HG03521 (cell line): ENCODE measurements at regions not wholly inside any gene's neighbourhood (a gene's known extent, or its start where the extent isn't known, plus 50 kb on each side); places are given as distances from the start of the nearest gene placed in this dataset.
"Not testable (repeated sequence)": the region's sequence is repeated elsewhere in the genome, so short reads cannot be mapped to it uniquely, and the experiment has no call there.

Experiments used
- ATAC-seq: cut with Tn5 transposase; IDR thresholded peaks from one replicate; pipeline ENCODE4 v1.9.1; 2021; ENCODE audit warnings: mild to moderate bottlenecking, moderate library complexity; ENCODE audit not compliant: unreplicated experiment

DNA sequence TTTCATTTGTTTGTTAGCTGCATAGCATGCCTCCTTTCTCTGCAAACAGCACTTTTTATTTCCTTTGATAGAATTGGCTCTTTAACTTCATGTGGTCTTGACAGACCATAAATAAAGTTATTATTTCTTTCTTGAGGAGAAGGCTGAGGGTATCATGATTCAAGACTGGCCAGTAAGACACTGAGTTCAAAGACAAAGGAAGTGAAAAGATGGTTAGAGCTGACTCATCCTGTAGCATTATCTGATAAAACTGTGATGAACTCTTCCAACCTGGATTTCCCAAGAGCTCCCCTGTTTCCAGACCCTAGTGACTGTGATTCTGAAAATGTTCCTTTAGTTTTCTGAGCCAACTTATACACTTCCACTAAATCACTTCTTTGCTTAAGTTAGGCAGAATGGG lies 179.3 kb upstream of the FAT3 start:
- no peak for ATAC-seq

DNA sequence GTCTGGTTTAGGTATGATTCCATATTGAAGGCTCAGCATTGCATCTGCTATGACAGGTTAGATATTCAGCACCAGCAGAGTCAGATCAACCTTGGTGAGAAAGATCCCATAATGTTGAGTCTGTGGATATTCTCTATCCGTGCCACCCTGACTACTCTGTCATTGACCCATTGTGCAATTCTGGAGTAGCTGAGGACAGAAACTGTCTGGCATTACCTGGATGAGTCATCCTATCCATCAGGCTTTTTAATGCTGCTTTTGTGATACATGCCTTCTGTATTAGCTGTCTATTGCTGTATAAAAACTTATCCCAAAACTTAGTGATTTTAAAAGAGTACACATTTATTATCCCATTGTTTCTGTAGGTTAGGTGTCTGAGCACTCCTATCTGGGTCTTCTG lies 189.1 kb upstream of the FAT3 start:
- no peak for ATAC-seq

DNA sequence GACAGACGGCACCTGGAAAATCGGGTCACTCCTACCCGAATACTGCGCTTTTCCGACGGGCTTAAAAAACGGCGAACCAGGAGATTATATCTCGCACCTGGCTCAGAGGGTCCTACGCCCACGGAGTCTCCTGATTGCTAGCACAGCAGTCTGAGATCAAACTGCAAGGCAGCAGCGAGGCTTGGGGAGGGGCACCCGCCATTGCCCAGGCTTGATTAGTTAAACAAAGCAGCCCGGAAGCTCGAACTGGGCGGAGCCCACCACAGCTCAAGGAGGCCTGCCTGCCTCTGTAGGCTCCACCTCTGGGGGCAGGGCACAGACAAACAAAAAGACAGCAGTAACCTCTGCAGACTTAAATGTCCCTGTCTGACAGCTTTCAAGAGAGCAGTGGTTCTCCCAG lies 197.5 kb upstream of the FAT3 start:
- ATAC-seq = not testable (repeated sequence)

DNA sequence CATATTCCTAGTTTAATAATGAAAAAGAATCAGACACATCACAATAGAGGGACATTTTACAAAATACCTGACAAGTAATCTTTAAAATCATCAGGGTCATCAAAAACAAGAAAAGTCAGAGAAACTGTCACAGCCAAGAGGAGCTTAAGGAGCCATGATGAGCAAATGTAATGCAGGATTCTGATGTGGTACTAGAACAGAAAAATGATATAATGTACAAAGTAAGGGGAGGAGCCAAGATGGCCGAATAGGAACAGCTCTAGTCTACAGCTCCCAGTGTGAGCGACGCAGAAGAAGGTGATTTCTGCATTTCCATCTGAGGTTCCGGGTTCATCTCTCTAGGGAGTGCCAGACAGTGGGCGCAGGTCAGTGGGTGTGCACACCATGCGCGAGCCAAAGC lies 198.0 kb upstream of the FAT3 start:
- ATAC-seq = no peak

DNA sequence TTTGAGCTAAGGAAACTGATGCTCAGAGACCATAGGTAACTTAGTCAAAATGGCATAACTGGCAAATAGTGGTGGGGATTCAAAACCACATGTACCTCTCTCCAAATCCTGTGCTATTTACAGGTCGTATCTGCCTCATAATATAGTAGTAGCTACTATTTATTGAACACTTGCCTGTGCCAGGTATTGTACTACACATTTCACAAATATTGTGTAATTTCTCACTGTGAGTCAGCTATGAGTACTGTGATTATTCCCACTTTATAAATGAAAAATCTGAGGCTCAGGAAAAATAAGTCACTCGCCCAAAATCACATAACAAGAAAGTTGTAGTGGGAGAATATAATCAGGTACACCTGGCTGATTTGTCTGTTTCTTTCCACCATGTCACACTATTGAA lies 199.8 kb upstream of the FAT3 start:
- no peak for ATAC-seq

DNA sequence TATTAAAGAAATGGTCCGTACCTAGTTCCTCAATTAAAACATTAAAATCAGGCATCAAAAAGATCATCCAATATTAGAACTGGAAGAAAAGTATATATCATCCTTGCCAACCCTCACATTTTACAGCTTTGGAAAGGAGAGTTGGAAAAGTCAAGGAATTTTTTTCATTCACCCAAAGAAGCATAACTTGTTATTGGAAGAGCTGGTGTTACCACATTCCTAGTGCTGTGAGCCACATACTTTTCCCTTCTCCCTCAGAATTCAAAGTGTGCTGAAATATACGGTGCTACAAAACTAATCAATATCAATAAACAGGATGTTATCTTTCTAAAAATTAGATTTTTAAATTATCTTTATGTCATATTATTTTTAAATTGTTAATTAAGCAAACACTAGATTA lies 202.1 kb upstream of the FAT3 start:
- ATAC-seq = no peak

DNA sequence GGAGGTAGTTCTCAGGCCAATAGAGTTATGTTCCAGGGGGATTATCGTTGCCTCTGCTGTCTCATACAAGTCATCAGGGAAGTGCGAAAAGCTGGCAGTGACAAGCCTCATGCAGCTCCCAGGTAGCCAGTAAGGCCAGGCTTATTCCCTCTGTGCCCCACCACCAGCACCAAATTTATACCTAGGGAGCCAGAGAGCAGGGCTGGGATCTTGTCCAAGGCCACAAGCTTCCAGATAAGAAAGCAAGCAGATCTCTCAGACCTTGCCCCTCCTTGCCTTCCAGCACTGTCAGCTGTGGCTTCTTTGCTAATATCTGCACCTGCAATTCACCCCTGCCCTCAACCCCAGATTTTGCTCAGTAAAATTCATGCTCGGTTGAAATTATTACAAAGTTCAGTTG lies 206.3 kb upstream of the FAT3 start:
- ATAC-seq = no peak

DNA sequence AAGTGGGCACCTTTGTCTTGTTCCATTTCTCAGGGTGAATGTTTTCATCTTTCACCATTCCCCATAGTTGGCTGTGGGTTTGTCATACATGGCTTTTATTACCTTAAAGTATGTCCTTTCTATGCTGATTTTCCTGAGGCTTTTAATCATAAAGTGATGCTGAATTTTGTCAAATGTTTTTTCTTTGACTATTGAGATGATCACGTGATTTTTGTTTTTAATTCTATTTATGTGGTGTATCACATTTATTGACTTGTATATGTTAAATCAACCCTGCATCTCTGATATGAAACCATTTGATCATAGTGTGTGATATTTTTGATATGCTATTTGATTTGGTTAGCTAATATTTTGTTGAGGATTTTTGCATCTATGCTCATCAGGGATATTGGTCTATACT lies 216.4 kb upstream of the FAT3 start:
- ATAC-seq = no peak

DNA sequence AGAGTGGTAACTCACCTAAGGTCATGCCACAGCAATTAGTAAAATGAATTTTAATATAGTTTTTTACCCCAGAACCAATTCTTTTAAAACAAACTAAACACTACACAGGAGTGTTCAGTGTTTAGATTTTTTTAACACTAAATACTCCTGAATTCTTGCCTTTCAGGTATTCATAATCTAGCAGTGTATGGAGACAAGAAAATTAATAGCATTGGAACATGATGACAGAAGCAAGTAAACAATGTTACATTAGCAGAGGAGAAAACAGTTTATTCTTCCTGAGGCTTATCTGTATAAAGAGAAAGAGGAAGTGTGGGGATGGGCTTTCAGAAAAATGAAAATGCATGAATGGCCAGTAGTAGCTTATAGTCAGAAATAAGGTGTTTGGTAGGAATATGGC lies 222.1 kb upstream of the FAT3 start:
- ATAC-seq = no peak

DNA sequence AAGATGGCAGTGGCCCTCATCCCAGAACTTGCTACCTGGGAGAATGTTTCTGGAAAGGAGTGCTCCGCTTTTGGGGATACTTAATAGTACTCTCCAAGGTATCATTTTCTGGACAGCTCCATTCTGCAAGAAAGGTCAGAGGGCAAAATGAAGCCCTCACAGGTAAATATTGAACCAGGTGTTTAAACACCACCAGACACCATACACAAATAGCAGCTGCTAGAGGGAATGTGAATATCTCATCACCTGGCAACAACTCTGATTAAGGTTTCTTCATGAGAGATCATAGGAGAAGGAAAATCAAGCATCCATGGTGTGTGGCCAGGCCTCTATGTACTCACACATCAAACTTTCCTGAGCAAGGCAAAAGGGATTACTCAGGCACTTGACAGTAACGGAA lies 226.1 kb upstream of the FAT3 start:
- no peak for ATAC-seq

DNA sequence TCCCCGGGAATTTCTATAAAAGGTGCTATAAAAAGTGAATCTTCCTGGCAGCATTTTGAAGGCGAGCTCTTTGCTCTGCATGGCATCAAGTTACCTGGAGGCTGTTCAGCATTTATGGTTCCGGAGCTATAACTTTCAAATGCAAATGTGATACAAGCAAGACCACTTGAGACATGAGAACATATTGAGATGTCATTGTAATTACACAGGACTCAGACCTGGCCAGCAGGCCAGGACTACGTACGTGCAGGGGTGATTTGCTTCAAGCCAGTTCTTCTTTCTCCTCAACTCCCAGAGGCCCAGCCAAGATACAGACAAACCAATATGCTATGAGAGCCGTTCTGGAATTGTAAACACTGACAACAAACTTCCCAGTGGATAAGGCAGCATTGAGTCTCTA lies 227.4 kb upstream of the FAT3 start:
- ATAC-seq = no peak

DNA sequence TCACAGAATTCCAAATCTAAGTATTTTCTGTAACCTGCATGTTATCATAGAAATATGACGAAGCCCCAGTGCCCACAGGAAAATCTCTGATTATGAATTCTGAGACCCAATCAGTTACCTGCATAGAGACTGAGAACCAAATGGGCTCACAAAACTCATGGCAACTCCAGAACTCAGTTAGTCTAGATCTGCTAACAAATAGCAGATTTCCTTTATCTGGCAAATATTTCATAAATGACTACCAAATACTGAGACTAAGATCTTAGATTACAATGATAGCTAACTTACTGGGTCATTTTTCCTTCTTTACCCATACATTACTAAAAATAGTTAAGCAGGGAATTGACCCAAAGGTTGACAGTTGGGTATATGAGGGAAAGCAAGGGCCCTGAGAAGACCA lies 228.1 kb upstream of the FAT3 start:
- no peak for ATAC-seq

DNA sequence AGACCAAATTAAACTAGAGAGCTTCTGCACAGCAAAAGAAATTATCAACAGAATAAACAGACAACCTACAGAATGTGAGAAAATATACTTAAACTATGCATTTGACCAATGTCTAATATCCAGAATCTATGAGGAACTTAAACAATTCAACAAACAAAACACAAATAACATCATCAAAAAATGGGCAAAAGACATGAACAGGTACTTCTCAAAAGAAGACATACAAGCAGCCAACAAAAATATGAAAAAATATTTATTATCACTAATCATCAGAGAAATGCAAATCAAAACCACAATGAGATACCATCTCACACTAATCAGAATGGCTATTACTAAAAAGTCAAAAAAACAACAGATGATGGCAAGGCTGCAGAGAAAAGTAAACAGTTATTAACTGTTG lies 236.2 kb upstream of the FAT3 start:
- ATAC-seq = not testable (repeated sequence)

DNA sequence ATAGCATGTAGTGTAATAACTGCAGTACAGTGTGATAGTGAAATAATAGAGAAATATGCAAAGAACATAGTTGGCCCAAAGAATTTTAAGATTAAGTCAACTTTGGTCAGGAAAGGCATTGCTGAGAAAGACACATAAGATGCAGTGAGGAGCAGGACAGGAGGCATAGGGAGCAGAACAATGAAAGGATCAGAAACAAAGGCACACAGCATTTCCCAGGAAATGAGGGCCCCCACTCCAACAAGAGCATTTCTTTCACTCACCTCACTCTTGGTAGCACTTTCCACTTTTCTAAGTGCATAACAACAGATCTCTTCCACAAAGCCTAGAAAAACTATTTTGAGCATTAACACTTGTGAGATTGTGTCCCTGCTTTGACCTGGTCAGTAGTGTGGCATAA lies 238.4 kb upstream of the FAT3 start:
- no peak for ATAC-seq

DNA sequence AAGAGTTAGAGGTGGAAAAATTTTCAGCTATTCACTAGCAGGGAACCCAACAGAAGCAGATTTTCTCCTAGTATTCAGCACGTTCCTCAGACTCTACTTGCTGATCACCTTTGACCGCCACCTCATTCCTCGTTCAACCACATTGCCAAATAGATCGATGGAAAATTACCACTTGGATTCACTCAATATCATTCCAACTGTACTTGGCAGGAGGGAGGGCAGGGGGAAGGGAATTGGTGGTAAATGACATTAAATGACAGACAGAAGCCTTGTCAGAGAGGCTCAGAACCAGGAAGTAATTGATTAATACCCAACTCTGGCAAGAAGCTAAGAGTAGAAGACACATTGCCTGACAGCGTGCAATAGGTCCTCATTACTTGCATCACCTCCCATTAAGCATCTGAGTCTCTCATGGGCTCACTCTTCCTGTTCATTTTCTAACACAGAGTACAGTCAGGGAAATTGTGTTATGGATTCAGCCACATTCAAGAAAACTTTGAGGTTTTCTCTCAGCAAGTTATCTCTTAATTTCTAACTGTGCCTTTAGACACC lies 240.5 kb upstream of the FAT3 start:
- ATAC-seq = no peak

DNA sequence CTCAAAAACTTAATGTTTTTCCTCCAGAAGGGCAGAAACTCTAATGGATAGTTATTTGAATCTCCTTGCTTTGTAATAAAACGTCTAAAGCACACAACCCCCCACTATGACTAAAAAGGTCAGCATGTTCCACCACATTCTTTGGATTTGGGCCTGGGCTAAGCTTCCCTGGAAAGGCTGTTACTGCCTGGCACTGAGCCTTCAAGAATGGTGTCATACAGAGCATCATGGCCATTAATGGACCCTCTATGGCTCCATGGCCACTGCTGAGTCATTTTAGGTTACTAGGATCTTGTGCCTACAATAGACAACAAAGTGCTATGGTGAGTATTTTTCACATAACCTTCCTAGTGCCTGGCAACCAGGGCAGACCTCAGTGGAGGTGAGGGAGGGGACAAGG lies 242.6 kb upstream of the FAT3 start:
- ATAC-seq = no peak

DNA sequence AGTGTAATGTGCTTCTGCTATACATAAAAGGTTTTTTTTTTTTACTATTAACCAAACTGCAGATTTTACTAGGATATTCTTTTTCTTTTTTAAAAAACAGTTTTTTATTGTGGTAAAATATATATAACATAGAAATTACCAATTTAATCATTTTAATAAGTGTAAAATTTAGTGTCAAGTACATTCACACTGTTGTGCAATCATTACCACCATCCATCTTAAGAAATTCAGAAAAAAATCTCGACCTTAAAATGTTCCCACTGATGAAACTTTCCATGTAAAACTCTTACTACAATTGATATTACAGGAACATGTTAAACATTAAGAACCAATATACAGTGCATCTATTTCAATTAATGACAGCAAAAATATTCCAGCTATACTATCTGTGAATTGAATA lies 244.8 kb upstream of the FAT3 start:
- no peak for ATAC-seq

DNA sequence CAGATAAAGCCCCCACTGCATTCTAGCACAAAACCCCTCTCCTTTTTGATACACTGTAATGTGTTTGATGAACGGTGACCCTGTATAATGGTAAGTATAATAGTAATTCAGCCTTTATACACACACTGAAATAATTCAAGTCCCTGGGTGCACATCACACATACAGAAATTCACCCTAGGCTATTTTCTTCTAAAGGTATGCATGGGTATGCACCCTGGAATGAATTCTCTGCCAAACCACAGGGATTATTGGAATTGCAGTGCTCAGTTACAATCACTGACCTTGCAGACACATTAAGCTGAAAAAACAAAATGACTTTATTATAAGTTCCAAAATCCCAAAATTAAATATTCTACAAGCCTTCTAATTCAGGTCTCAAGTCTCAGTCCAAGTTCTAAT lies 245.9 kb upstream of the FAT3 start:
- ATAC-seq = no peak

DNA sequence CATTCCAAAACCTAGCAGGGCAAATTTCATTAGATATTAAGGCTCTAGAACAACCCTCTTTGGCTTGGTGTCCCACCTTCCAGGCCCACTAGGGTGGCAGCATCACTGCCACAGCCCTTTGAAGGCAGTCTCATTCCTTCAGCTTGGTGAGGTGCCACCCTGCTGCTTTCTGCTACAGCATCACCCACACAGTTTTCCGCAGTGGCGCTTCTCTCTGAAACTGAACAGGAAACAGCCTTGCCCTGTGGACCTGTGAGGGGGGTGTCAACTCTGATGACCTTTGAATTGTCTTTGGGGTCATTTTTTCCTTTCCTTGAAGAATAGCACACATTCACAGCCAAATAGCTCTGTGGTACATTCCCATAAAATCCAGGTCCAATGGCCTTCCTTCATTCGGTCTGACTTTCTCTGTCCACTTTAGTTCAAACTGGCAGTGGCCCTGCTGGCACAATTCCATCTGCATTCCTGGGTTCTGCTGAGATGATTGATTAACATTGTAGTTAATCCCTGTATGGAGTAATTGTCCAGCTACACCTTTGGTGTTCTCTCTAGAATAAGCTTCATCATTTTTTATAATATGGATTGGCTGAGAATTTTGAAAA lies 251.9 kb upstream of the FAT3 start:
- ATAC-seq = no peak

DNA sequence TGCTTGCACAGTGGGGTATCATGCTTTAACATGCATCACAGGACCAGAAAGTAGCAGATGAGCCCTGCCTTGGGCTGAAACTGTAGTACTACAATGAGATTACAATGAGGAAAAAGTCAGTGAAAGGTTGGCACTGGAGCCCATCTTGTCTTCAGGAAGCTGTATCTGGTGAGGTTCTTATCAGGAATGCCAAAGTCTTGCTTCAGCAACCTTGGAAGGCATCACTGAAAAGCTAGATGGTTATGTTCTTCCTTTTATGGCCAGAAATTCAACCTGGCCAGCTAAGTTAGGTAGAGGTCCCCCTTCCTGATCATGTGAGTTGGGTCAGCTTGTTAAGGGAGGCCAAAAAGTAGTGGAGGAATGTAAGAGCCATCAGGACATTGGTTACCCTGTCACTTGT lies 254.0 kb upstream of the FAT3 start:
- no peak for ATAC-seq

DNA sequence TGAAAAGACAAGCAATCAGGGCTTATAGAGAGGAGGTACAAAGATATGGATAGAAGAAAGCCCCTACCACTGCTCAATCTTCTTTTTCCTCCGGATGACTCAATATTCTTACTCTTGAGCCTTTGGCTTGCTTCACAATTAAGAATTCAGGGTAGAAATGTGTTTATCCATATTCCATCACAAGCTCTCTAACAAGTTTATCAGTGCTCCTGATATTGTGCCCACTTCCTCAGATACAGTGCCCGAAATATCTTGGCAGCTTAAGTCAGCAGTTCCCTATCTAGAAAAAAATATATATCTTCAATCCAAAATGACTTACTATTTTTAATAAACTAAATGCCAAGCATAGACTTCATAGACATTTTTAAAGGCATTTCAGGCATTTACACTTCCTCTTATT lies 255.1 kb upstream of the FAT3 start:
- ATAC-seq = no peak

DNA sequence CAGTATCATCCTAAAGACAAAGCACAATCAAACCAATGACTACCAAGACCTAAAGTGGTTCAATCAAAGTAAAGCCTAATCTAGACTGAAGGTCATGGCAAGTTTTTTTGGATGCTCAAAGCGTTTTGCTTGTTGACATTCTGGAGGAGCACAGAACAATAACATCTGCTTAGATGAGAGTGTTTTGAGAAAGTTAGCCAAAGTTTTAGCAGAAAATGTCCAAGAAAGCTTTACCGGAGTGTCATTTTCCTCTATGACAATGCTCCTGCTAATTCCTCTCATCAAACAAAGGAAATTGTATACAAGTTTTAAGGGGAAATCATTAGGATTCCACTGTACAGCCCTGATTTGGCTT lies 256.9 kb upstream of the FAT3 start:
- no peak for ATAC-seq

DNA sequence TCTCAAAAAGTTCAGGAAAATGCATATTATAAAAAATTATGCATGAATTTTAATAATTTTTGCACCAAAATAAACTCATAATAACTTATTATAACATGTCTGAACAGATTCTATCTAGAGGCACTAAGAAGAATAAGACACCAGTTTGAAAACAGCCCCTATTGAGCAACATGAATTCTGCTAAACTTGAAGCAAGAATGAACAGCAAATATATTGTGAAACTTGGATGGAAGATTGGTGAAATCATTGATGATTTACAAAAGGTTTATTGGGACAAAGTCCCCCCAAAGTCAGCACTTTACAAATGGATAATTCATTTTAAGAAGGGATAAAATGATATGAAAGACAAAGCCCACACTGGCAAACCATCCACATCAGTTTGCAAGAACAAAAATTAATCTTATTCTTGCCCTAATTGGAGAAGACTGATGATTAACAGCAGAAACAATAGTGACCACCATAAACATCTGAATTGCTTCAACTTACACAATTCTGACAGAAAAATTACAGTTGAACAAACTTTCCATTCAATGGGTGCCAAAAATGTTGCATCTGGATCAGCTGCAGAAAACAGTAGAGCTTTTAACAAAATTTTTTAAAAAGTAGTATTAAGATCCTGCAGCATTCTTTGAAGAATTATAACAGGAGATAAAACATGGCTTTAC lies 257.5 kb upstream of the FAT3 start:
- no peak for ATAC-seq
